RWPE2 (cell line): ENCODE measurements at regions not wholly inside any gene's neighbourhood (a gene's known extent, or its start where the extent isn't known, plus 50 kb on each side); places are given as distances from the start of the nearest gene placed in this dataset.

Experiments
- ATAC-seq: fragments of 200-7000 bp; cut with Tn5 transposase; 3 replicates; pipeline ENCODE4 v1.9.1; 2021; ENCODE audit warnings: low read depth
- DNase-seq: peaks from one replicate; pipeline ENCODE4 v3.0.0-alpha.2; 2020; ENCODE audit warnings: low spot score
- H3K27ac ChIP-seq: fragments of 450-650 bp; 2 replicates; pipeline ENCODE4 v1.5.1; 2017; ENCODE audit warnings: mild to moderate bottlenecking; ENCODE audit not compliant: poor library complexity, severe bottlenecking
- H3K27me3 ChIP-seq: fragments of 250-450 bp; sonication (Bioruptor Pico); 2 replicates; pipeline ENCODE4 v1.5.1; 2021; ENCODE audit warnings: mild to moderate bottlenecking, moderate library complexity; ENCODE audit not compliant: insufficient read depth, poor library complexity, severe bottlenecking
- H3K36me3 ChIP-seq: fragments of 250-450 bp; sonication (Bioruptor Pico); 2 replicates; pipeline ENCODE4 v1.5.1; 2020; ENCODE audit warnings: low read depth, mild to moderate bottlenecking, moderate library complexity
- H3K4me1 ChIP-seq: fragments of 250-450 bp; sonication (Bioruptor Pico); 2 replicates; pipeline ENCODE4 v1.5.1; 2021; ENCODE audit warnings: mild to moderate bottlenecking, moderate library complexity; ENCODE audit not compliant: insufficient read depth, poor library complexity, severe bottlenecking
- H3K4me3 ChIP-seq: fragments of 250-450 bp; sonication (Bioruptor Pico); 2 replicates; pipeline ENCODE4 v1.5.1; 2021; ENCODE audit warnings: mild to moderate bottlenecking, moderate library complexity; ENCODE audit not compliant: severe bottlenecking
- H3K9me3 ChIP-seq: fragments of 250-450 bp; sonication (Bioruptor Pico); 2 replicates; pipeline ENCODE4 v1.5.1; 2021; ENCODE audit warnings: mild to moderate bottlenecking, moderate library complexity; ENCODE audit not compliant: severe bottlenecking
- TF ChIP-seq, protein P1 (sequence below): fragments of 450-650 bp; IDR thresholded peaks from one replicate; pipeline ENCODE4 v1.5.1; 2017; ENCODE audit warnings: mild to moderate bottlenecking, moderate library complexity; ENCODE audit not compliant: poor library complexity, severe bottlenecking

- Histone ChIP-seq H3K36me3 (no peaks in the 10 kb centered on the region), H3K4me3 (no peak overlapping the region), H3K27ac (no peak overlapping the region), H3K4me1 (no peaks in the 10 kb centered on the region), H3K27me3 (no peaks in the 10 kb centered on the region), H3K9me3 (peaks cover 3% of the 10 kb centered on the region)
- TF ChIP-seq, protein P1, sequence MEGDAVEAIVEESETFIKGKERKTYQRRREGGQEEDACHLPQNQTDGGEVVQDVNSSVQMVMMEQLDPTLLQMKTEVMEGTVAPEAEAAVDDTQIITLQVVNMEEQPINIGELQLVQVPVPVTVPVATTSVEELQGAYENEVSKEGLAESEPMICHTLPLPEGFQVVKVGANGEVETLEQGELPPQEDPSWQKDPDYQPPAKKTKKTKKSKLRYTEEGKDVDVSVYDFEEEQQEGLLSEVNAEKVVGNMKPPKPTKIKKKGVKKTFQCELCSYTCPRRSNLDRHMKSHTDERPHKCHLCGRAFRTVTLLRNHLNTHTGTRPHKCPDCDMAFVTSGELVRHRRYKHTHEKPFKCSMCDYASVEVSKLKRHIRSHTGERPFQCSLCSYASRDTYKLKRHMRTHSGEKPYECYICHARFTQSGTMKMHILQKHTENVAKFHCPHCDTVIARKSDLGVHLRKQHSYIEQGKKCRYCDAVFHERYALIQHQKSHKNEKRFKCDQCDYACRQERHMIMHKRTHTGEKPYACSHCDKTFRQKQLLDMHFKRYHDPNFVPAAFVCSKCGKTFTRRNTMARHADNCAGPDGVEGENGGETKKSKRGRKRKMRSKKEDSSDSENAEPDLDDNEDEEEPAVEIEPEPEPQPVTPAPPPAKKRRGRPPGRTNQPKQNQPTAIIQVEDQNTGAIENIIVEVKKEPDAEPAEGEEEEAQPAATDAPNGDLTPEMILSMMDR: no peak
- no peak for ATAC-seq
- no peak for DNase-seq
Observed at GRCh38 chr12:97790281-97790680, 327.7 kb downstream of the RMST start.

DNA sequence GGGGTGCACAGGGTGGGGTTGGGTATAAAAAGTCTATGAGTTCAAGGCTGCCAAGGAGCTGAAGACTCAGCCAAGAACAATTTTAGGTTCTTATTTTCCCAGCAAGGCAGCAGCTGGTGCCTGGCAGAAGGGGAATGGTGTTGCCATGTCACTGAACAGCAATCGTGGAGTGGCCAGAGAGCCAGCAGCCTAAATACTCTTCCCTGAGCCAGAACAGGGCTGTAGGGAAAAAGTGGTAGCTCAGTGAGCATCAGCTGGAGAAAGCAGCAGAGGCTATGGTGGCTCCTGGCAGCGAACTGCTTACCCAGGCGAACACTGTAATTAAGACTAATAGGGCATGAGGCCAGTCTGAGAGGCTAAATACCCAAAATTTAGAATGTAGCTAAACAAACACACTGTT lies 334.9 kb downstream of the RMST start:
- H3K27ac ChIP-seq: no peak overlapping the region
- H3K36me3 ChIP-seq: no peaks in the 10 kb centered on the region
- no peak overlapping the region for H3K4me3 ChIP-seq
- DNase-seq: no peak
- H3K27me3 ChIP-seq: no peaks in the 10 kb centered on the region
- ATAC-seq: no peak
- TF ChIP-seq, protein P1: no peak
- no peaks in the 10 kb centered on the region for H3K9me3 ChIP-seq
- H3K4me1 ChIP-seq: no peaks in the 10 kb centered on the region

DNA sequence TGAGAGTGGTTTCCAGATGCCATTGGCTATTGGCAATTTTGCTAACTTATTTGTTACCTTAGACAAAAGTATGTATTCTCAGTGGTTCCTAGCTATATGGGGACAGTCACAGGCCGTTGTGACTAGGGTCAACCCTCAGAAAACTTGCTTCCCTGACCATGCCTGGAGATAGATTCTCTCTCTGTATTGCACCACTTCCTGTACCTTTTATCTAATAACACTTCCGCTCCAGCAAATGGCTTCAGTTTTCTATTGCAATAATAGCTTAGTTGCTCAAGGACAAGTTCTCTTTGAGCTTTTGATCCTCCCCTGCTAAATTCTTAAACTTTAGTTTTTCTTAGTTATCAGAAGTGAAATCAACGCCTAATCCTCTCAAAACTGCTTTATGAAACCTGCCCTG lies 338.0 kb downstream of the RMST start:
- H3K27me3 ChIP-seq: no peaks in the 10 kb centered on the region
- no peaks in the 10 kb centered on the region for H3K36me3 ChIP-seq
- DNase-seq: no peak
- no peaks in the 10 kb centered on the region for H3K9me3 ChIP-seq
- ATAC-seq: no peak
- TF ChIP-seq, protein P1: no peak
- no peaks in the 10 kb centered on the region for H3K4me1 ChIP-seq
- H3K4me3 ChIP-seq: no peak overlapping the region
- no peak overlapping the region for H3K27ac ChIP-seq

- H3K27me3 ChIP-seq: no peaks in the 10 kb centered on the region
- no peak overlapping the region for H3K4me3 ChIP-seq
- TF ChIP-seq, protein P1: no peak
- ATAC-seq (no peak), DNase-seq (no peak)
- no peaks in the 10 kb centered on the region for H3K9me3 ChIP-seq
- no peaks in the 10 kb centered on the region for H3K36me3 ChIP-seq
- H3K4me1 ChIP-seq: no peaks in the 10 kb centered on the region
- H3K27ac ChIP-seq: no peak overlapping the region
Observed at GRCh38 chr12:97801471-97802059, 339.0 kb downstream of the RMST start.

GRCh38 chr12:97805146-97805545 lies 342.5 kb downstream of the RMST start:
- no peak overlapping the region for H3K4me3 ChIP-seq
- no peaks in the 10 kb centered on the region for H3K9me3 ChIP-seq
- H3K4me1 ChIP-seq: no peaks in the 10 kb centered on the region
- H3K36me3 ChIP-seq: no peaks in the 10 kb centered on the region
- DNase-seq (no peak), ATAC-seq (no peak)
- TF ChIP-seq, protein P1: no peak
- H3K27ac ChIP-seq: no peak overlapping the region
- H3K27me3 ChIP-seq: no peaks in the 10 kb centered on the region
